ENCODE measurements at regions not wholly inside any gene's neighbourhood (a gene's known extent, or its start where the extent isn't known, plus 50 kb on each side); places are given as distances from the start of the nearest gene placed in this dataset.

- DNase-seq (ENCODE audit: unreplicated experiment): no peak
- ChIA-PET POLR2A (no interaction called here), CTCF (no interaction called here)
- no peaks in the 10 kb centered on the region for H3K9me3 Mint-ChIP-seq (ENCODE audit: unreplicated experiment)
- no peak for TF ChIP-seq CTCF (IDR thresholded peaks at IDR 0.05; ENCODE audit: unreplicated experiment)
- H3K27ac Mint-ChIP-seq (ENCODE audit: low read depth, unreplicated experiment): no peak overlapping the region
- H3K4me3 Mint-ChIP-seq (ENCODE audit: unreplicated experiment): no peak overlapping the region
- intact Hi-C loops (cut with micrococcal nuclease): no loop called here
- no peaks in the 10 kb centered on the region for H3K27me3 Mint-ChIP-seq (ENCODE audit: insufficient read depth, unreplicated experiment)
- no TSS peak for BruUV-seq (replicated peaks)
- H3K36me3 Mint-ChIP-seq (ENCODE audit: insufficient read depth, unreplicated experiment): no peaks in the 10 kb centered on the region
- peaks cover 20% of the 10 kb centered on the region for H3K4me1 Mint-ChIP-seq (ENCODE audit: insufficient read depth, unreplicated experiment)
These were observed 449.8 kb downstream of the SOX6 start for GRCh38 chr11:15906481-15907035.

GRCh38 chr11:15907806-15908205 is 448.5 kb downstream of the SOX6 start:
- TF ChIP-seq CTCF (IDR thresholded peaks at IDR 0.05; ENCODE audit: unreplicated experiment): no peak
- H3K36me3 Mint-ChIP-seq (ENCODE audit: insufficient read depth, unreplicated experiment): no peaks in the 10 kb centered on the region
- POLR2A ChIA-PET: no interaction called here
- BruUV-seq (replicated peaks): no TSS peak
- H3K4me1 Mint-ChIP-seq (ENCODE audit: insufficient read depth, unreplicated experiment): peaks cover 17% of the 10 kb centered on the region
- CTCF ChIA-PET: no interaction called here
- DNase-seq (ENCODE audit: unreplicated experiment): no peak
- no peak overlapping the region for H3K27ac Mint-ChIP-seq (ENCODE audit: low read depth, unreplicated experiment)
- no peaks in the 10 kb centered on the region for H3K27me3 Mint-ChIP-seq (ENCODE audit: insufficient read depth, unreplicated experiment)
- intact Hi-C loops (cut with micrococcal nuclease): no loop called here
- no peaks in the 10 kb centered on the region for H3K9me3 Mint-ChIP-seq (ENCODE audit: unreplicated experiment)
- H3K4me3 Mint-ChIP-seq (ENCODE audit: unreplicated experiment): no peak overlapping the region

- no peak overlapping the region for H3K27ac Mint-ChIP-seq (ENCODE audit: low read depth, unreplicated experiment)
These were observed 446.3 kb downstream of the SOX6 start for GRCh38 chr11:15909937-15910598.

More at GRCh38 chr11:15909937-15910598, 446.3 kb downstream of the SOX6 start:
- Mint-ChIP-seq H3K27me3 (ENCODE audit: insufficient read depth, unreplicated experiment) (no peaks in the 10 kb centered on the region), H3K9me3 (ENCODE audit: unreplicated experiment) (no peaks in the 10 kb centered on the region), H3K4me1 (ENCODE audit: insufficient read depth, unreplicated experiment) (peaks cover 6% of the 10 kb centered on the region), H3K4me3 (ENCODE audit: unreplicated experiment) (no peak overlapping the region), H3K36me3 (ENCODE audit: insufficient read depth, unreplicated experiment) (no peaks in the 10 kb centered on the region)
- BruUV-seq (replicated peaks): no TSS peak
- no peak for TF ChIP-seq CTCF (IDR thresholded peaks at IDR 0.05; ENCODE audit: unreplicated experiment)
- intact Hi-C loops (cut with micrococcal nuclease): no loop called here
- ChIA-PET CTCF (interaction anchor here (0.6 kb wide), 1 partner anchor 40 kb away, joined by 5 read pairs; no protein-coding TSS in a partner anchor), POLR2A (interaction anchor here (0.7 kb wide), 1 partner anchor 28 kb away, joined by 3 read pairs; no protein-coding TSS in a partner anchor)
- DNase-seq (ENCODE audit: unreplicated experiment): no peak
